PC-3 (cell line): ENCODE measurements at regions not wholly inside any gene's neighbourhood (a gene's known extent, or its start where the extent isn't known, plus 50 kb on each side); places are given as distances from the start of the nearest gene placed in this dataset.

Experiments used
- ATAC-seq: fragments of 200-7000 bp; cut with Tn5 transposase; 2 replicates; pipeline ENCODE4 v1.9.1; 2020; ENCODE audit warnings: mild to moderate bottlenecking, moderate library complexity
- BruUV-seq: library from RNA; stranded (reverse); fragments of 400-500 nt; replicated peaks from 2 replicates; lab custom pipeline; 2021; lab: Mats Ljungman, UMichigan
- CTCF ChIA-PET: fragments of 300-600 bp; sonication (Branson Sonifier 250); formaldehyde crosslinking; loops from one replicate; lab custom pipeline; 2022; ENCODE audit warnings: antibody characterized with exemption; lab: Charles Lee
- POLR2A ChIA-PET: fragments of 300-600 bp; sonication (Branson Sonifier 250); formaldehyde crosslinking; loops from one replicate; lab custom pipeline; 2022; ENCODE audit warnings: antibody characterized with exemption; ENCODE audit not compliant: unreplicated experiment; lab: Charles Lee
- DNase-seq: peaks from one replicate; pipeline ENCODE4 v3.0.0-alpha.2; 2015
- H2AFZ ChIP-seq: fragments of 300-600 bp; sonication (generic); 2 replicates; pipeline ENCODE4 v1.6.0; 2016; ENCODE audit warnings: antibody characterized with exemption, low read length
- H3F3A ChIP-seq: fragments of 300-600 bp; sonication (generic); one replicate; pipeline ENCODE4 v1.6.0; 2017; ENCODE audit warnings: antibody characterized with exemption, low read length, control low read depth, mild to moderate bottlenecking; ENCODE audit not compliant: unreplicated experiment
- H3K27ac ChIP-seq: fragments of 300-600 bp; sonication (generic); 2 replicates; pipeline ENCODE4 v1.5.1; 2016; ENCODE audit warnings: mild to moderate bottlenecking, low read length
- H3K27me3 ChIP-seq: fragments of 300-600 bp; sonication (generic); 2 replicates; pipeline ENCODE4 v1.6.1; 2016; ENCODE audit warnings: low read length, mixed read lengths
- H3K36me3 ChIP-seq: fragments of 300-600 bp; sonication (generic); 2 replicates; pipeline ENCODE4 v1.6.1; 2016; ENCODE audit warnings: low read depth, mixed run types, low read length, mixed read lengths
- H3K4me1 ChIP-seq: fragments of 300-600 bp; sonication (generic); 2 replicates; pipeline ENCODE4 v1.5.1; 2016; ENCODE audit warnings: low read length; ENCODE audit not compliant: insufficient read depth
- H3K4me2 ChIP-seq: fragments of 300-600 bp; sonication (generic); 2 replicates; pipeline ENCODE4 v1.6.0; 2016; ENCODE audit warnings: low read length
- H3K4me3 ChIP-seq: fragments of 300-600 bp; sonication (generic); 2 replicates; pipeline ENCODE4 v1.5.1; 2016; ENCODE audit warnings: mild to moderate bottlenecking, low read length, mixed read lengths
- H3K79me2 ChIP-seq: fragments of 300-600 bp; sonication (generic); 2 replicates; pipeline ENCODE4 v1.6.1; 2017; ENCODE audit warnings: low read length, mixed read lengths
- H3K9ac ChIP-seq: fragments of 300-600 bp; sonication (generic); 2 replicates; pipeline ENCODE4 v1.6.0; 2016; ENCODE audit warnings: mild to moderate bottlenecking, low read length
- H3K9me2 ChIP-seq: fragments of 300-600 bp; sonication (generic); replicated peaks from 2 replicates; pipeline ENCODE4 v1.6.1; 2016; ENCODE audit warnings: mixed run types, low read length, mixed read lengths
- H3K9me3 ChIP-seq: fragments of 300-600 bp; sonication (generic); 2 replicates; pipeline ENCODE4 v1.6.1; 2016; ENCODE audit warnings: low read length, mixed read lengths
- H4K20me1 ChIP-seq: fragments of 300-600 bp; sonication (generic); 2 replicates; pipeline ENCODE4 v1.6.1; 2016; ENCODE audit warnings: low read length, mixed read lengths
- CTCF ChIP-seq: fragments of 300-600 bp; sonication (generic); conservative IDR thresholded peaks from 2 replicates; pipeline ENCODE4 v1.5.1; 2017; ENCODE audit warnings: antibody characterized with exemption, low read depth, mild to moderate bottlenecking, low read length
- EZH2 ChIP-seq: fragments of 300-600 bp; sonication (generic); IDR thresholded peaks from one replicate; pipeline ENCODE4 v1.6.1; 2017; ENCODE audit warnings: antibody characterized with exemption, mild to moderate bottlenecking, low read length; ENCODE audit not compliant: unreplicated experiment
- EZH2phosphoT487 ChIP-seq: fragments of 300-600 bp; sonication (generic); IDR thresholded peaks from 2 replicates; pipeline ENCODE4 v1.6.1; 2018; ENCODE audit warnings: mild to moderate bottlenecking, antibody characterized with exemption, low read length, borderline replicate concordance
- intact Hi-C: fragments of 100-400 bp; cut with micrococcal nuclease; formaldehyde crosslinking; loops from 2 replicates; pipeline ENCODE4 v1.9.0; 2023

- H3K9ac ChIP-seq: no peak overlapping the region
- TF ChIP-seq EZH2phosphoT487: no peak
- TF ChIP-seq EZH2: no peak
- TF ChIP-seq CTCF: no peak
- no peaks in the 10 kb centered on the region for H3F3A ChIP-seq
- H3K27ac ChIP-seq: no peak overlapping the region
- ATAC-seq (no peak), DNase-seq (no peak)
- intact Hi-C loops: no loop called here
- no TSS peak for BruUV-seq
- no peak overlapping the region for H3K4me3 ChIP-seq
- peaks cover 25% of the 10 kb centered on the region for H3K27me3 ChIP-seq
- H3K9me2 ChIP-seq: no peaks in the 10 kb centered on the region
- H3K9me3 ChIP-seq: no peaks in the 10 kb centered on the region
- no peaks in the 10 kb centered on the region for H3K36me3 ChIP-seq
- CTCF ChIA-PET: no interaction called here
- H3K79me2 ChIP-seq: no peaks in the 10 kb centered on the region
- H3K4me2 ChIP-seq: no peak overlapping the region
- POLR2A ChIA-PET: no interaction called here
- no peaks in the 10 kb centered on the region for H3K4me1 ChIP-seq
- H2AFZ ChIP-seq: no peak overlapping the region
- no peaks in the 10 kb centered on the region for H4K20me1 ChIP-seq
Observed at GRCh38 chr5:79898611-79899010, 92.5 kb downstream of the MTX3 start.

- Histone ChIP-seq H3K4me1 (no peaks in the 10 kb centered on the region), H4K20me1 (no peaks in the 10 kb centered on the region), H2AFZ (no peak overlapping the region), H3F3A (no peaks in the 10 kb centered on the region), H3K9me2 (no peaks in the 10 kb centered on the region), H3K27ac (no peak overlapping the region), H3K4me2 (no peak overlapping the region), H3K79me2 (no peaks in the 10 kb centered on the region), H3K9ac (no peak overlapping the region), H3K36me3 (no peaks in the 10 kb centered on the region), H3K27me3 (peaks cover 44% of the 10 kb centered on the region), H3K9me3 (no peaks in the 10 kb centered on the region), H3K4me3 (no peak overlapping the region)
- ChIA-PET CTCF (no interaction called here), POLR2A (no interaction called here)
- TF ChIP-seq EZH2: no peak
- no peak for TF ChIP-seq EZH2phosphoT487
- TF ChIP-seq CTCF: no peak
- no peak for ATAC-seq
- no TSS peak for BruUV-seq
- DNase-seq: no peak
- intact Hi-C loops: no loop called here
Observed at GRCh38 chr5:79893976-79894375, 97.1 kb downstream of the MTX3 start.

GRCh38 chr5:79893485-79893884 lies 97.6 kb downstream of the MTX3 start:
- H3K9me3 ChIP-seq: no peaks in the 10 kb centered on the region
- H3K36me3 ChIP-seq: no peaks in the 10 kb centered on the region
- no peak for ATAC-seq
- no peak overlapping the region for H3K9ac ChIP-seq
- H3K27ac ChIP-seq: no peak overlapping the region
- DNase-seq: no peak
- H3K79me2 ChIP-seq: no peaks in the 10 kb centered on the region
- H3F3A ChIP-seq: no peaks in the 10 kb centered on the region
- no peaks in the 10 kb centered on the region for H4K20me1 ChIP-seq
- H3K4me1 ChIP-seq: no peaks in the 10 kb centered on the region
- no TSS peak for BruUV-seq
- TF ChIP-seq CTCF: no peak
- no peak for TF ChIP-seq EZH2
- no peak for TF ChIP-seq EZH2phosphoT487
- CTCF ChIA-PET: no interaction called here
- no peaks in the 10 kb centered on the region for H3K9me2 ChIP-seq
- H2AFZ ChIP-seq: no peak overlapping the region
- no peak overlapping the region for H3K4me2 ChIP-seq
- peaks cover 44% of the 10 kb centered on the region for H3K27me3 ChIP-seq
- H3K4me3 ChIP-seq: no peak overlapping the region
- intact Hi-C loops: no loop called here
- POLR2A ChIA-PET: no interaction called here
